Gastroesophageal sphincter (tissue), 4 donors: ENCODE measurements at regions not wholly inside any gene's neighbourhood (a gene's known extent, or its start where the extent isn't known, plus 50 kb on each side); places are given as distances from the start of the nearest gene placed in this dataset.

ENCODE experiments used
- ATAC-seq: fragments of 150-250 bp; one replicate; pipeline ENCODE4 v1.9.1; 2016; ENCODE audit warnings: mild to moderate bottlenecking, moderate library complexity
- H3K27ac ChIP-seq, 4 donors: fragments of 200-600 bp; sonication (generic) in 3 of 4; 1 replicate in 3 of 4; 2 replicates in 1 of 4; pipeline ENCODE4 v1.5.1; 2016 to 2019
- H3K27me3 ChIP-seq: fragments of 200-600 bp; sonication (generic); one replicate; pipeline ENCODE4 v1.5.1; 2019
- H3K36me3 ChIP-seq, 2 donors: fragments of 200-600 bp; sonication (generic); one replicate each; pipeline ENCODE4 v1.5.1; 2019; ENCODE audit warnings: control low read depth in 1 of 2
- H3K4me1 ChIP-seq, 3 donors: fragments of 200-600 bp; sonication (generic); 1 replicate in 2 of 3; 2 replicates in 1 of 3; pipeline ENCODE4 v1.5.1; 2016 to 2019; ENCODE audit warnings: control low read depth in 2 of 3
- H3K4me3 ChIP-seq, 2 donors: fragments of 200-600 bp; sonication (generic); one replicate each; pipeline ENCODE4 v1.5.1; 2019; ENCODE audit warnings: mild to moderate bottlenecking in 1 of 2, moderate library complexity in 1 of 2
- H3K9me3 ChIP-seq, 3 donors: fragments of 200-600 bp; sonication (generic); one replicate each; pipeline ENCODE4 v1.5.1; 2017 to 2019; ENCODE audit warnings: control low read depth in 2 of 3
- EP300 ChIP-seq: sonication (generic); formaldehyde crosslinking; IDR thresholded peaks from one replicate; pipeline ENCODE4 v1.6.1; 2017; ENCODE audit warnings: antibody characterized with exemption, mild to moderate bottlenecking
- POLR2A ChIP-seq, 2 donors: fragments of 450-650 bp; IDR thresholded peaks; one replicate each; pipeline ENCODE4 v1.6.1; 2017; ENCODE audit warnings: antibody characterized with exemption in 2 of 2, mild to moderate bottlenecking in 2 of 2, moderate library complexity in 1 of 2
- POLR2AphosphoS5 ChIP-seq: sonication (generic); formaldehyde crosslinking; IDR thresholded peaks from one replicate; pipeline ENCODE4 v1.6.1; 2017; ENCODE audit warnings: antibody characterized with exemption
- WGBS, 2 donors: methylation state at CpG; one replicate each; pipeline ENCODE4 v1.1.5; 2018; ENCODE audit warnings: low coverage in 1 of 2; 5-methylcytosine and 5-hydroxymethylcytosine counted together
- TF ChIP-seq, protein P1 (sequence below), 4 experiments: fragments of 200-600 bp in 2 of 4; fragments of 450-650 bp in 2 of 4; sonication (generic) in 1 of 4; IDR thresholded peaks; one replicate each; pipeline ENCODE4 v1.5.1; 2017 to 2019; ENCODE audit warnings: antibody characterized with exemption in 4 of 4, mild to moderate bottlenecking in 2 of 4, moderate library complexity in 2 of 4

DNA sequence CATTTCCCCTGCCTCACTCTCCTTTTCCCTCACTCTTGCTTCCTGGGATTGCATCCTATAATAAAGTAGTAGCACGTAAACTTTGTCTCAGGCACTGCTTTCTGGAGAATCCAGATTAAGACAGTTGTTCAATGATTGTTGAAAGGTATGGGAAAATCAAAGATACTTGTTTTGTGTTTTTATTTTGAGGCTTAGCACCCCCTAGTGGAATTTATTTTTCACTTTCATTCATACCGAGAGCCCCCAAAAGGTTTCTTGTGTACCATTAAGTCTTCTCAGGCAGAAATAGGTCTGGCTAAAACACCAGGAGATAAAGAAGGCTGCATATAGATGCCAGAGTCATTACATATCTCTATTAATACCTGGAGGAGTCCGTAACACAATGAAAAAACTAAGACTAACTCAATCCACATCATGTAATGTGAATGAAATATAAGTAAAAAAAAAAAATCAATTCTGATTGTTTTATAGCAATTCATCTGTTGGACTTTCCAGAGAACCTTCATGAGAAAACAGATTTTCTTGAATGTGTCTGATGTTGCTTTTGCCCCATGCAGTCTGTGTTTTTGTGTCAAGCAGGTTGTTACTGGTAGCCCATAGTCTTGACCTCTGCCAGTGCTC lies 103.5 kb downstream of the RPE65 start:
- Histone ChIP-seq H3K9me3 (no peaks in the 10 kb centered on the region), H3K27me3 (no peaks in the 10 kb centered on the region), H3K4me3 (no peak overlapping the region), H3K4me1 (peaks cover 0 to 11% (median 0%) of the 10 kb centered on the region in 3 donors), H3K27ac (no peak overlapping the region), H3K36me3 (no peaks in the 10 kb centered on the region)
- no peak for ATAC-seq
- 44 to 73% methylated on average over 2 to 3 of the region's 3 CpGs for WGBS, 2 donors
- TF ChIP-seq, protein P1, sequence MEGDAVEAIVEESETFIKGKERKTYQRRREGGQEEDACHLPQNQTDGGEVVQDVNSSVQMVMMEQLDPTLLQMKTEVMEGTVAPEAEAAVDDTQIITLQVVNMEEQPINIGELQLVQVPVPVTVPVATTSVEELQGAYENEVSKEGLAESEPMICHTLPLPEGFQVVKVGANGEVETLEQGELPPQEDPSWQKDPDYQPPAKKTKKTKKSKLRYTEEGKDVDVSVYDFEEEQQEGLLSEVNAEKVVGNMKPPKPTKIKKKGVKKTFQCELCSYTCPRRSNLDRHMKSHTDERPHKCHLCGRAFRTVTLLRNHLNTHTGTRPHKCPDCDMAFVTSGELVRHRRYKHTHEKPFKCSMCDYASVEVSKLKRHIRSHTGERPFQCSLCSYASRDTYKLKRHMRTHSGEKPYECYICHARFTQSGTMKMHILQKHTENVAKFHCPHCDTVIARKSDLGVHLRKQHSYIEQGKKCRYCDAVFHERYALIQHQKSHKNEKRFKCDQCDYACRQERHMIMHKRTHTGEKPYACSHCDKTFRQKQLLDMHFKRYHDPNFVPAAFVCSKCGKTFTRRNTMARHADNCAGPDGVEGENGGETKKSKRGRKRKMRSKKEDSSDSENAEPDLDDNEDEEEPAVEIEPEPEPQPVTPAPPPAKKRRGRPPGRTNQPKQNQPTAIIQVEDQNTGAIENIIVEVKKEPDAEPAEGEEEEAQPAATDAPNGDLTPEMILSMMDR (IDR thresholded peaks at IDR 0.05) = peak; percentile 35 to 53 (median 48)
- TF ChIP-seq POLR2AphosphoS5 (no peak), POLR2A (IDR thresholded peaks at IDR 0.05) (no peak)

DNA sequence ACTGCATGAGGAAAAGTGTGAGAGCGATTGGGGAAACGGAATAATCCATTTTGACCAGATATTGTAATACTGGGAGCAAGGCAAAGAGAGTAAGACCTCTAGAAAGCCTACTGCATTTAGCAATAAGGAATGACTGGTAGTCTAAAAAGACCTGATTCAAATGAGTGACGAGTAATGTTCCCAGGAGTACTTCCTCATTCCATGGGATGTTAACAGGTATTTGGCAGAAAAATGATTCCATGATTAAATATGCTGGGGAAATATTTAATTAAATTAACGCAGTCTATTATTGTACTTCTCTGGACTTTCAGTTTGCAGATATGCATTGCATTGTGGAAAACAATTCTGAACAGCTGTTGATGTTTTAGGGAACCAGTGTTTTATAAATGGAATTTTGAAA lies 105.5 kb downstream of the RPE65 start:
- 72 to 79% methylated on average over 3 to 4 of the region's 4 CpGs for whole genome bisulfite sequencing, 2 donors
- Histone ChIP-seq H3K4me1 (peaks cover 0 to 19% (median 2%) of the 10 kb centered on the region in 3 donors), H3K27me3 (no peaks in the 10 kb centered on the region), H3K4me3 (no peak overlapping the region), H3K27ac (no peak overlapping the region), H3K36me3 (no peaks in the 10 kb centered on the region), H3K9me3 (no peaks in the 10 kb centered on the region)
- TF ChIP-seq POLR2AphosphoS5 = no peak
- no peak for TF ChIP-seq POLR2A (IDR thresholded peaks at IDR 0.05)
- TF ChIP-seq EP300 = no peak
- TF ChIP-seq, protein P1 (IDR thresholded peaks at IDR 0.05) = no peak
- ATAC-seq = no peak

DNA sequence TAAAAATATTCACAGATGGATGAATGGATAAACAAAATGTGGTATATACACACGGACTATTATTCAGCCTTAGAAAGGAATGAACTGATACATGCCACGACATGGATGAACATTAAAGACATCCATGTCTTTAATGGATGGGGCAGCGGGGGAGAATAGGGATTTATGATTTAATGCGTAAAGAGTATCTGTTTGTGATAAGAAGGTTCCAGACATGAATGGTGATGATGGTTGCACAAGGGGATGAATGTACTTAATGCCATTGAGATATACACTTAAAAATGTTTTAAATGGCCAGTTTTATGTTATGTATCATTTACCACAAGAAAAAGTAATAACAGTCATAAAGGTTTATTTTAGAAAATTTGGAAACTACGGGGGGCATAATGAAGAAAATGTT lies 108.6 kb upstream of the WLS start:
- ATAC-seq = no peak
- WGBS, 2 donors = 82 to 87% methylated on average over 5 of the region's 5 CpGs
- peaks cover 0 to 20% (median 2%) of the 10 kb centered on the region in 3 donors for H3K4me1 ChIP-seq
- H3K27ac ChIP-seq = no peak overlapping the region
- no peaks in the 10 kb centered on the region for H3K9me3 ChIP-seq
- TF ChIP-seq, protein P1 (IDR thresholded peaks at IDR 0.05) = no peak
- TF ChIP-seq POLR2A (IDR thresholded peaks at IDR 0.05) (no peak), POLR2AphosphoS5 (no peak), EP300 (no peak)
- H3K27me3 ChIP-seq = no peaks in the 10 kb centered on the region
- no peaks in the 10 kb centered on the region for H3K36me3 ChIP-seq
- H3K4me3 ChIP-seq = no peak overlapping the region

DNA sequence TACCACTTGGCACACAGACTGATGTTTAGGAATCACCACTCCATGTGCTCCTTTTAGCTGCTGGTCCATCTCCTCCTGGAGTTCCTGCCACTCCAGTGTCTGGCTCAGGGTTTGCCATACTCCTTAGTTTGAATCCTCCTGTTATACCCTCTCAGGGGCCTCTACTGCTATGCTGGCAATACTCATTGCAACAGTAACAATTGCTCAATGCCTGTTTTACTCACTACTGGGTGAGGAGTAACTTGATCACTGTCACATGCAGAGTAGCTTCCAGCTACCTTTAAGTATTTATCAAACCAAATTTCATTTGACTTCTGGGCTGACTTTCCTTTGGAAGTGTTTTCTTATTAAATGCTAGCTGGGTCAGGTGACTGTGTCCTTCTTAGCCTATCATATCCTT lies 107.2 kb upstream of the WLS start:
- TF ChIP-seq, protein P1 (IDR thresholded peaks at IDR 0.05) = no peak
- no peak for TF ChIP-seq POLR2A (IDR thresholded peaks at IDR 0.05)
- TF ChIP-seq EP300 = no peak
- no peak for TF ChIP-seq POLR2AphosphoS5
- Histone ChIP-seq H3K27me3 (no peaks in the 10 kb centered on the region), H3K4me3 (no peak overlapping the region), H3K4me1 (peaks cover 0 to 20% (median 2%) of the 10 kb centered on the region in 3 donors), H3K9me3 (no peaks in the 10 kb centered on the region), H3K36me3 (no peaks in the 10 kb centered on the region), H3K27ac (peak overlapping the region in 1 of 4 donors; percentile 32)
- ATAC-seq = peak; percentile 57

DNA sequence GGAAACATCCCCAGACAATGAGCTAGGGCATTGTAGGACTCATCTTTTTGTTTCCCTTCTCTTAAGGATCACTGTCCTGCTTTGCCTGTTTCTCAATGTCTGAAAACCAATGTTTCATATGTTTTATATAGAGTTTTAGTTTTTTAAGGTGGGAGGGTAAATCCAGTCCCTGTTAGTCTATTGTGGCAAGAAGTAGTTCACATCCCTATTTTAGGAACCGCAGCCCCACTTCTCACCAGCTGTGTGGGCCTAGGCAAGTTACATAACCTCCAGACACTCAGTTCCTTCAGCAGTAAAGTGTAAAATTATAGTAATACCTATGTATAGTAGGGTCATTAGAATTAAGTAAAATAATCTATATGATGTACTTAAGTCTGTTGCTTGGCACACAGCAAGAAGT lies 105.8 kb upstream of the WLS start:
- Histone ChIP-seq H3K27ac (no peak overlapping the region), H3K9me3 (no peaks in the 10 kb centered on the region), H3K4me1 (peaks cover 0 to 19% (median 2%) of the 10 kb centered on the region in 3 donors), H3K27me3 (no peaks in the 10 kb centered on the region), H3K4me3 (no peak overlapping the region), H3K36me3 (no peaks in the 10 kb centered on the region)
- TF ChIP-seq POLR2AphosphoS5 (no peak), POLR2A (IDR thresholded peaks at IDR 0.05) (no peak), EP300 (no peak)
- TF ChIP-seq, protein P1 (IDR thresholded peaks at IDR 0.05) = no peak
- 100% methylated on average over 1 of the region's 1 CpG for WGBS, 2 donors
- ATAC-seq = no peak
